H1 (cell line): ENCODE measurements at regions not wholly inside any gene's neighbourhood (a gene's known extent, or its start where the extent isn't known, plus 50 kb on each side); places are given as distances from the start of the nearest gene placed in this dataset.

Source experiments
- KDM4A ChIP-seq: IDR thresholded peaks from one replicate; pipeline ENCODE4 v1.7.1; 2012; ENCODE audit warnings: low read depth, mild to moderate bottlenecking, moderate library complexity, low read length, inconsistent platforms; ENCODE audit not compliant: severe bottlenecking
- TF ChIP-seq, protein P1 (sequence below): IDR thresholded peaks from 2 replicates; pipeline ENCODE4 v1.6.1; 2011; ENCODE audit warnings: low read depth, mild to moderate bottlenecking, low read length; ENCODE audit not compliant: insufficient read depth

DNA sequence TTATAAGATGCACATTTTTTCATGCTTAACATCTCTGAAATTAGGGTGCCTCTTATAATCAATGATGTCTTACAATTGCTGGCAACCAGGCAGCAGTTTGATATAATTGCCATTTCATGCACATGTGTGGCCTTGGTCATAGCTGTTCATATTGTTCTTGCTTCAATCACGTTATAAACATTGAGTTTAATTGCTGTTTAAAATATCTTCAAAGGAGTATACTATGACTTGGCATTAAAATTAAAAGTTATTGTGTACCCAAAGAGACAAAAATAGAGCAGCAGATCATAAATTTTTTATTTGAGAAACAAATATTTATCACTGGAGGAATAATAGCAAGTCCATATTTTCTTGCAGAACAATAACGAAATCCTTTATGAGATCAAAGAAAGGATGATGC is 325.5 kb downstream of the LMX1A start (continued):
- TF ChIP-seq, protein P1, sequence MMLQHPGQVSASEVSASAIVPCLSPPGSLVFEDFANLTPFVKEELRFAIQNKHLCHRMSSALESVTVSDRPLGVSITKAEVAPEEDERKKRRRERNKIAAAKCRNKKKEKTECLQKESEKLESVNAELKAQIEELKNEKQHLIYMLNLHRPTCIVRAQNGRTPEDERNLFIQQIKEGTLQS: no peak
- TF ChIP-seq KDM4A: no peak
- TF ChIP-seq, all 59 proteins: peak for 0
